HG03064 (cell line): ENCODE measurements at regions not wholly inside any gene's neighbourhood (a gene's known extent, or its start where the extent isn't known, plus 50 kb on each side); places are given as distances from the start of the nearest gene placed in this dataset.
"Not testable (repeated sequence)": the region's sequence is repeated elsewhere in the genome, so short reads cannot be mapped to it uniquely, and the experiment has no call there.

ENCODE experiments used
- ATAC-seq: cut with Tn5 transposase; IDR thresholded peaks from one replicate; pipeline ENCODE4 v1.9.1; 2021; ENCODE audit warnings: low read depth; ENCODE audit not compliant: unreplicated experiment

DNA sequence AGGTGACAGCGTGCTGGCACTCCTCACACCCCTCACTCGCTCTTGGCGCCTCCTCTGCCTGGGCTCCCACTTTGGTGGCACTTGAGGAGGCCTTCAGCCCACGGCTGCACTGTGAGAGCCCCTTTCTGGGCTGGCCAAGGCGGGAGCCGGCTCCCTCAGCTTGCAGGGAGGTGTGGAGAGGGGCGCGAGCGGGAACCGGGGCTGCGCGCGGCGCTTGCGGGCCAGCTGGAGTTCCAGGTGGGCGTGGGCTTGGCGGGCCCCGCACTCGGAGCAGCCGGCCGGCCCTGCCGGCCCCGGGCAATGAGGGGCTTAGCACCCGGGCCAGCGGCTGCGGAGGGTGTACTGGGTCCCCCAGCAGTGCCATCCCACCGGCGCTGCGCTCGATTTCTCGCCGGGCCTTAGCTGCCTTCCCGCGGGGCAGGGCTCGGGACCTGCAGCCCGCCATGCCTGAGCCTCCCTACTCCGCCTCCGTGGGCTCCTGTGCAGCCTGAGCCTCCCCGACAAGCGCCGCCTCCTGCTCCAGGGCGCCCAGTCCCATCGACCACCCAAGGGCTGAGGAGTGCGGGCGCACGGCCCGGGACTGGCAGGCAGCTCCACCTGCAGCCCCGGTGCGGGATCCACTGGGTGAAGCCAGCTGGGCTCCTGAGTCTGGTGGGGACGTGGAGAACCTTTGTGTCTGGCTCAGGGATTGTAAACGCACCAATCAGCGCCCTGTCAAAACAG is 247.7 kb upstream of the SLIT2 start:
- not testable (repeated sequence) for ATAC-seq

DNA sequence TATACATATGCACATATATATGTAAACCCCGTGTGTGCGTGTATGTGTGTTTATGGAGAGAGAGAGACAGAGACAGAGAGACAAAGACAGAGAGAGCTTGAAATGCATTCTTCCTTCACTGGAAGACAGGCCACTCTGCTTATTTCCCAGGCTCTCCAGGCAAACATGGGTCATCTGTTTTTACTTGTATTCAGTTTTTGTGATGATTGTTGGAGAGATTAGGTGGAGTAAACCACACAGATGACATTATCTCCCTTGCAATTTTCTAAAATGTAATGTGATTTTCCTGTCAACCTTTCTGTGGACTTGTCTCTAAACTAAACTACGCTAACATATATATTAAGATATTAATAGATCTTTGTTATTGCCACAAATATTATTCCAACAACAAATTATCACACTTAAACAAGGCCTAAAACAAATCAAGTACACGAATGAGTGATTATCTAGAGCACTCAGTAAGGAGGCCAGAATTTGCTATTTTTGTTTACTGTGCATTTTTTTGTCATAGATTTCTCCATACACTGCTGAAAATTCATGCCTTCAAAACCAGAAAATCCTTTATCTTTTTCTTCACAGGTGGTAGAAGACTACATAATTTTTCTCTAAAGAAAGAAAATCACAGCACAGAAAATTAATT is 251.8 kb upstream of the SLIT2 start:
- ATAC-seq = no peak

DNA sequence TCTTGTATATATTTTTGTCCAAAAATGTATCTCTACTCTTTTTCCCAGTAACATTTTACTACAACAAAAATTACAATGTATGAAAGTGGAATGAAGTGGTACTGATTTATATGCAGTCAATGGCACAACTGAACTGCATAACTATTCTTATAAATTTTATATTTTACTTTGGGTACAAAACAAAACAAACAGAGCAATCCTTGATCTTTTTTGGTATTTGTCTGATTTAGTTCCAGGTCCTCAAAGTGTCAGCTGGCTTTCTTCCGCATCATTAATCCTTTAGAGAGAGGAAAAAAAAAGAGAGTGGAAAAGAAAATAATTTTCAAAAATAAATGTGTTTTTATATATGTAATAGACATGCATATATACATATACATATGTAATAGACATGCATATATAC is 252.4 kb upstream of the SLIT2 start:
- ATAC-seq = no peak

DNA sequence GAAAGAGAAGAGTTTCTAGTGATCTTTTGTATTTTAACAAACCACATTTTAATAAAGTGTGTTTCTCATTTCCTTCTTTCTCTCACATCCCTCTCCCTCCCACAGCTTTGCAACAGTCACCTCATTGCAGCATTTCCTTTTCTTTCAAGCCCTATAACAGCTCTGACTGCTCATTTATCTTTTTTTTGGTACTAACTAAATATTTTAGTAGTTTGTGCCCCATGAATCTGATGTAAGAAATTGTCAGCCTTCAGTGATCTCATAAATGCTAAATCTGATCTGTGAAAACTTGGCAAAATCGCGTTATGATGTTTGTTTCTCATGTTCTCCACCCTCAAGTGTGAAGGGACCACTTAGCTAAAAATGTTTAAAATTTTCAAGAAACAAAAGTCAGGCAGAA is 258.5 kb upstream of the SLIT2 start:
- no peak for ATAC-seq

DNA sequence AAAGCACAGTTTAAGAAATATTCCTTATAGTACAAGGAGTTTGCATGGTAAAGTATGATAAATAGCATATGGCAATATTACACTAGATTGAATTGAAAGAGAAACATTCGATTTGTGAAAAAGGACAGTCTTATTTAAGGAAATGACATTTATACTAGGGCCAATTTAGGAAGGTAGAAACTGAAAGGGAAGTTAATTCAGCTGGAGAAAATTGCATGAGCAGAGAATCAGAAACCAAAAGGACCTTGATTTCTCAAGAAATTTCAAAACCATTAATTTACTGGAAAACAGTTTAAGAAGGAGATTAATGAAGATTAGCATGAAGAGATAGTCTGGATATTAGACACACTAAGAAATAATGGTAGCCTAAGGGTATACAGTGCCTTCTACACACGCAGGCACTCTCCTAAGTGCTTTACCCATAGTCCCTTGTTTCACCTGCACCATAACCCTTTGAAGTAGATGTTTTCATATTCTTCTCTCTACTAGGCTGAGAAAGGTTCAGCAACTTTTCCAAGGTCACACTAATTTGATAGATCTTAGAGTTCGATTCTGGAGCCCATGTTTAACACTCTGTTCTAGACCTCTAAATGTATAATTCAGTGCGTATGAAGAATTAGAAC is 259.1 kb upstream of the SLIT2 start:
- no peak for ATAC-seq

DNA sequence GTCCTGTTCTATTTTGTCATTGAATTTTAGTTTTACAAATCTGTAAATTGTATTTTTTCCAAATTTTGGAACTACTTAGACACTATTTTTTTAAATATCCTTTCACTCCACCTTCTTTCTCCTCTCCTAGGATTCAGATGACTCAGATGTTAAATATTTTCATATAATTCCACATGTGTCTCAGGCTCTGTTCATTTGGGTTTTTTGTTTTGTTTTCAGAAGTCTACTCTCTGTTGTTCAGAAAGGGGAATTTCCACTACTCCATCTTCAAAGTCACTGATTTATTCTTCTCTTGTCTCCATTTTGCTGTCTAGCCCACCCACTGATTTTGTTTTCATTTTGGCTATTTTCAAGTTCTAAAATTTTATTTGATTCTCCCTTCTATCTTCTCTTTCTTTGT is 264.0 kb upstream of the SLIT2 start:
- no peak for ATAC-seq

DNA sequence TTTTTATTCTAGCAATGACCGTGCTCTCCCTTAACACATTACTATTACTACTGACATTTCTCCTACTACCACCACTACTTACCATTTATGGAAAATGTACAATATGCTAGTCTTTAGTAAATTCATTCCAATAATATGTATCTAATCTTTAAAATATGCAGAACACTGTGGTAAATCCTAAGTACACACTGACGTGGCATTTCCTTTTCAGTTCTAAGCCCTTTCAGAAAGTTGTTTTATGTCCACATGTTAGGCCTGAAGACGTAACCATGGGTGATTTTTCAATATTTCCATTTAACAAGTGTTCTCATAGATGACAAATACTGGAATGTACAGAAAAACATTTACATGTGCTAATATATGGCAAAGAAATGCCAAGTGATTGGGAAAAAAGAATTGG is 268.6 kb upstream of the SLIT2 start:
- no peak for ATAC-seq

DNA sequence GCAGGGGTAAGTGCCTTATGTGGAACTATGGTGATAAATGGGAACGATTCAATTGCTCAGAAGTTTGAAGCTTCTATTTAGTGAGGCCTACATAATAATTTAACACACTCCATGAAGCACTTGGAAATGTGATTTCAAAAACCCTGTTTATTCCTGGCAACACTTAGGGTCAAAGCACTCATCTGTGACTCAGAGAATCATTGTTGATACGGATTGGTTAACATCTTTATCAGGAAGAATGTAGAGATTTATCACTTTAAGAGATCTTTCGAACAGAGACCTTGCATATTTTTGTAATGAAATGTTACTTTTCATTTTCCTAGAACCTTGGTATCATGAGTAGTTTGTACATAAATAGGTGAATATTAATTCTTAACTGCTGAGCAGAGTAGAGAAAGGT is 269.1 kb upstream of the SLIT2 start:
- no peak for ATAC-seq

DNA sequence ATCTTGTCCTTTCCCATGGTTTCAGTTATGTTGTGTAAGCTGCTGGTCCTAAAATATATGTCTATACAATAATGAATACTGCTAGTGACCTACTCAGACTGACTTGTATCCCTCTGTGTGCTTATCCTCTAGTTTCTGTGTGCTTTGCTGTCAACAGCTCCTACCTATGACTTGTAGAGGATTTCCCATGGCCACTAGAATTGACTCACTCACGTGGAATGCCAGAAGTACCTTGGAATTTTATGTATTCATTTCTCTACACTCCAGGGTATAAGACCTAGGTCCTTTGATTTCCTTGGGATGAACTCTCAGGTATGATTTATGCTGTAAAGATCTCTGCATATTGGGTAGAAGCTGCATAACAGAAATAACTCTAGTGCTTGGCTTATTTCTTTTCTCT is 279.9 kb upstream of the SLIT2 start:
- no peak for ATAC-seq

DNA sequence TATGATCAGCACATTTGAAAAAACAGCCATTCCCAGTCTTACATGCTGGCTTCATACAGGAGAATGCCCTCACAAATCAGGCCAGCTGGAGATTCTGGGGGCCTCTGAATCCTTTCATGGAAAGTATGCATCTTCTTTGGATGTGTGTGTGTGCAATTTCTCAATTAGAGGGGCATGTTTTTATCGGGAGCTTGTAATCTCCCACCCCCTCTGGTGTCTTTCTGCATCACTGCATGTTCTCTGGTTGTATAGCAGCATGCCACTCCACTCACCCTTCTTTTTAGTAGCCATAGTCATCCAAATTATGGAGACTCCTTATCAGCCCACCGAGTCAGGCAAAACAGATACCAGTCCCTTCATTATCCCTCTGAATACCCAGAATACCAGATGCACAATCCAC is 282.2 kb upstream of the SLIT2 start:
- no peak for ATAC-seq

DNA sequence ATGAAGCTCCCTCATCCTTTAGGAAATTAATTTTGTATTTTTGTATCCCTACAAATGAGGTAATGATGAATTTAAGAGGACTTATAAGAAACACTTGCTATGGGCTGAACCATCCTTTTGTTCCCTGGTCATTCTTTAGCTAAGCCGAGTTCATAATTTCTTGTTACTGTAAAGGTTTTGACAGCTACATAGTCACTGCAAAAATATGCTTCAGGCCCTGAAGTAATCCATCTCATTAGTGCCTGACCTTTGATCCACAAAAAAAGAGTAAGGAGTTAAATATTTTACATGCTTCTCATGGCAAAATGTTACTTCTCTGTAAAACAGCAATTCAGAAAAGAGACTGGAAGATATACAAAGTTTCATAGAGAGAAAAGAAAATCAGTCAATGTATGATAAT is 290.6 kb upstream of the SLIT2 start:
- no peak for ATAC-seq

DNA sequence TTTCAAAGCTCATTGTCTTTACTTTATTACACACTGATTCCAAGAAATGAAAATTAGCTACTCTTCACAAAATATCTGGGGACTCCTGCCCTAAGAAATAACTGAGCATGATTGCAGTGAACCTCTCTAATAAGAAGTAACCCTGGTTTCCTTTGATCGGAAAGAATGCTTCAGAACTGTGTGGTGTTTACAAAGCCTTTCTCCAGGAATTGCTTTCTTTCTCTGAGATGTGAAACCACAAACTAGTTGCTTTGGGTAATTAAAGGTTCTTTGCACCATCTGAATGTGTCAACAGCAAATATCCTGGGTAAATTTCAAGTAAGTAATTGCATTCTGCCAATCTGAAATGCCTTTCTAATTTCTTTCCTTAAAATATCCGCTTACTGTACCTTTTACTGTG is 292.9 kb upstream of the SLIT2 start:
- ATAC-seq = no peak

DNA sequence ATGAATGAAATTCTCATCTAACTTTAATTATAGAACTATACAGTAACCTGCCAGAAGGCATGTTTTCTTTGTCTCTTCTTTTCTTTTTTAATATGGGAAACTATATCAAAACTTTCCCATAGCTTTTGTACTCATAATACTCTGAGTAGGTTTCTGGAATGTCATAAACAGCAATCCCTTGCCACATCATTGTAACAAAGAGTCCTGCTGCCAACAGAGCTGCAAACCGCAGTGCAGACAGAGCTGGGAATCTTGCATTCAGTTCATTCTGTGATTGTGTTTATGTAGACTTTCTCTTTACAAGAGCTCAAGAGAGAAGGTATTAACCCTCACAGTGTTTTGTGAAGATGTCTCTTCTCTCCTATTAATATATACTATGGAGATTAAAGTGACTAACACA is 304.4 kb upstream of the SLIT2 start:
- no peak for ATAC-seq

DNA sequence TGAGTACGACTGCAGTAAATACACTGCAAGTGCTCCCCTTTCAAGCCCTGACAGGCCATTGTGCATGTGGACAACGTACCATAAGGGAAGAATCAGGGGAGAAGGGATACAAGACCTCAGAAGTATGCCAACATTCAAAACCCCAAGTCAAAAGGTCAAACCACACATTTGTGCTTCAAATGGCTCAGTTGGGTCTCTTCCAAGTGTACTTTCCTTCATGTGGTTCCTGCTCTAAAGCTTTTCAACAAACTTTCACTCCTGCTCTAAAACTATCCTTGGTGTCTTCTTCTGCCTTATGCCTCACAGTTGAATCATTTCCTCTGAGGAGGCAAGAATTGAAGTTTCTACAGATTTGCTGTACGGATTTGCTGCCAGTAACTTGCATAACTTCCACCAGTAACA is 305.7 kb upstream of the SLIT2 start:
- ATAC-seq = no peak

DNA sequence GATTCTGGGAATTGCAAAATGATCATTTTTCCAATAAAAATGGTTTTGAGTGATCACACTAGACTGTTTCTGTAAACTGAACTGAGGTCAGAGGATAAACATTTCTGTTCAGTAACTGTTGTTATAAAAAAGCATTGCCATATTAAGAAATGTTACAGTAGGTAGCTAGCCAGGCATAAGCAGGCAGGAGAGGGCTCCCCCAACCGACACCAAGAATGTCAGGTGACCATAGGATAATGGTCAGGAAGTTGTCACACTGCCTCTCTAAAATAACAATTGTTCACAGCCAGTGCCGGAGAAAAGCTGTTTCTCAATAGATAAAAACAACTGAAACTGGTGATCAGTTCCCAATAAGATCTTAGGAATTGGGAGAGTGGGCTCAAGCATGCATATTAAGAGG is 306.2 kb upstream of the SLIT2 start:
- ATAC-seq = no peak

DNA sequence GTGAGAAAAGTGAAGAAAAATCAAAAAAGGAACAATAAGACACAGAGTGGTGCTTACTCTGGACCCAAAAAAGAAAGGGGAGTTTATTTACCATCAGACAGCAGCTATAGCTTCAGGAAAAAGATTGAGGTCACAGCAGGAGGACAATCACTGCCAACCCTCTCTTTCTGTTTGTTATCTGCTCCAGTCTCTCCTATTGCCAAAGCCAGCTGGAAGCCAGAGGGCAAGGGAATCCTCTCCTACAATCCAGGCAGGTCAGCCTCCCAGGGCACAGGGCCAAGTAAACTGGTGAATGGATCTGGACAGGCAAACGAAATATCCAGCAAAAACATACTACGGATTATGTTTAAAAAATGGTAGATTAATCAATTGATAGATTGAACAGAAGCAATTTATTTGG is 306.9 kb upstream of the SLIT2 start:
- ATAC-seq = no peak

DNA sequence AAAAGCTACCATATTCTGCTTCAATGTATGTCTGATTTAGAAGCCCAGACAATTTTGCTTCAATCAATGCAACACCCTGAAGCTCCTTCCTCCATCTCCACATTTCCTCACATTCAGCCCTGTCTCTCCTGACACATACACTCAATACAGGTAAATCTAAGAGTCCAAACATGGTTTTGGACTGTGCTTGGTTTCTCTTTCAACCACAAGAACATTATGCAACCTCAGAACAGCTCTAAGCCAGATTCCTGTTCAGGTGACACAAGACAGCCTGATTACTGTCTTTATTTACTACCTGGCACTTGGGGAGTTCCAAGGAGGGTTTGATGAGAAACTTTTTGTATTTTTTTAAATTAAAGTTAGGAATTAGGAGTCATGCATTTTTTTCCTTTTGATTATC is 307.5 kb upstream of the SLIT2 start:
- ATAC-seq = no peak

DNA sequence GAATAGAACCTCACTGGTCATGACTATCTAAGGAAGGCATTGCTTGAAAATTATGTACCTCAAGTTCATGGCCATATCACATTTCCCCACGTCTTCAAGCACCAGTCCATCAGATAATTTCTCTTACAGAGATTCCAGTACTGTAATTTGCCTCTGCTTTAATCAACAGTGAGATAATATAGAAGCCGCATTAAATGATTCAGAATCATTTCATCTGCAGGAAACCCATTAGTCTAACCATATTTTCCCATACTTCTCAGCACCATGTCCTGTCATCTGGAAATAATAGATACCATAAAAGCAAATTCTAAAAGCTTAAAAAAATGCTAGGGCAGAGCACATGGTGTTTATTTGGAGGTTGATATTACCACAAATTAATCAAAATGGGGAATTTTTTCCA is 310.3 kb upstream of the SLIT2 start:
- no peak for ATAC-seq

DNA sequence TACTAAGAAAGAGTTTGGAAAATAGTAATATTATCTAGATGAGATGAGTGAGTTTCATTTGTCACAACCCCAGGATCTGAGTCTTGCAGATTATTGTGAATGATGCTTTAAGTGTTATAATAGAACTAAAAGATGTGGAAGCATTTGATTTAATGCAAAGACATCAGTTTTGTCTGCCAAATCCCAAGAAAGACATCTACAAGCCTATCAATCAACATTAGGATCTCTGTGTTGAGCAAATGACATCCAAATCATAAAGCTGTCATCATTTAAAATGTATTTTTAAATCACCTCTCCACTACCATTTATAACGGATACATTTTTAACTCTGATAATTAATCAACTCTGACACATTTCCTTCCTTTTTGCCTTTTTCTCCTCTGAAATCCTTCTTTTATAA is 310.8 kb upstream of the SLIT2 start:
- ATAC-seq = no peak

DNA sequence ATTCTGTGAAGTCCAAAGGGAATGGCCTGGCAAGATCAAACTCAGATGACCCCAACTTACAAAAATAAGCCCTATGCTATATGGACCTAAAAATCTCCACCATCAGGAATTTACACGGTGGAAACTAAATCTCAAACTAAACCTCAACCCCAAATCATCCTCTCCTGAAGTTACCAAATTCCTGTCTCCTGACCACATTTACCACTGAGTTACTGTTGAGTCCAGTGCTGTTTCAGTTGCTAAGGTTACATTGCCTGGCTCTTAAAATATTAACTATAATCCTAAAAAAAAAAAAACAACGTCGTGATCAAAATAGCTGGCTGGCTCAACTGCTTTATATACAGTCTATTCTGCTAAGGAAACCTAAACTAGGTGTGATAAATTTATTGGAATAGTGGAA is 315.2 kb upstream of the SLIT2 start:
- no peak for ATAC-seq

DNA sequence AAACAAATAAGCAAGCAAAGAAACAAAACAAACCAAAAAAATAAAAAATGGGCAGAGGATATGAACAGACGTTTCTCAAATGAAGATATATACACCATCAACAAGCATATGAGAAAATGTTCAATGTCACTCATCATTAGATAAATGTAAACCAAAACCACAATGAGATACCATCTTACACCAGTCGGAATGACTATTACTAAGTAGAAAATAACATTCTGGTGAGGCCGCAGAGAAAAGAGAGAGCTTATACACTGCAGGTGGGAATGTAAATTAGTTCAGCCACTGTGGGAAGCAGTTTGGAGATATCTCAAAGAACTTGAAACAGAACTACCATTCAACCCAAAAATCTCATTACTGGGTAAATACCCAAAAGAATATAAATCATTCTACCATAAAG is 321.0 kb upstream of the SLIT2 start:
- ATAC-seq = no peak

DNA sequence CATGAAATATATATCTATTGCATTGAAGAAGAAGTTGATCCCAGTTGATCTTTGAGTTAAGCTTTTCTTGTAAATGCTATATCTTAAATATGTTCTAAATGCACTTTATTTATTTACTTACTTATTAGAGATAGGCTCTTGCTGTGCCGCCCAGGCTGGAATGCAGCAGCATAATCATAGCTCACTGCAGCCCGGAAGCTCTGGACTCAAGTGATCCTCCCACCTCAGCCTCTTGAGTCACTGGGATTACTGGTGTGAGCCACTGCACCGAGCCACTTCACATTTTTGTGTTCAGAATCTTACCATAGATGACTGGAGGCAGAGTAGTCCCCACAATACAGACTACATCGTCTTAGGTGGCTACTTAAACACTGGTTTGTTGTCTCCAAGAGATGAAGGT is 324.3 kb upstream of the SLIT2 start:
- ATAC-seq = no peak
